ENCODE measurements at regions not wholly inside any gene's neighbourhood (a gene's known extent, or its start where the extent isn't known, plus 50 kb on each side); places are given as distances from the start of the nearest gene placed in this dataset.

GRCh38 chrX:107348990-107349389, 100.5 kb upstream of the FRMPD3 start:
- no peak for TF ChIP-seq POLR2A (IDR thresholded peaks at IDR 0.05)
- TF ChIP-seq CTCF (IDR thresholded peaks at IDR 0.05 in 4 of 5, conservative IDR thresholded peaks at IDR 0.05 in 1 of 5) = no peak
